Left renal cortex interstitium (tissue), 4 donors: ENCODE measurements at regions not wholly inside any gene's neighbourhood (a gene's known extent, or its start where the extent isn't known, plus 50 kb on each side); places are given as distances from the start of the nearest gene placed in this dataset.
"Not testable (repeated sequence)": the region's sequence is repeated elsewhere in the genome, so short reads cannot be mapped to it uniquely, and the experiment has no call there.

Experiments
- DNase-seq, 4 donors: peaks; one replicate each; pipeline ENCODE4 v3.0.0-alpha.2; 2013; ENCODE audit warnings: low read depth in 4 of 4, low spot score in 2 of 4, missing footprints in 1 of 4

DNA sequence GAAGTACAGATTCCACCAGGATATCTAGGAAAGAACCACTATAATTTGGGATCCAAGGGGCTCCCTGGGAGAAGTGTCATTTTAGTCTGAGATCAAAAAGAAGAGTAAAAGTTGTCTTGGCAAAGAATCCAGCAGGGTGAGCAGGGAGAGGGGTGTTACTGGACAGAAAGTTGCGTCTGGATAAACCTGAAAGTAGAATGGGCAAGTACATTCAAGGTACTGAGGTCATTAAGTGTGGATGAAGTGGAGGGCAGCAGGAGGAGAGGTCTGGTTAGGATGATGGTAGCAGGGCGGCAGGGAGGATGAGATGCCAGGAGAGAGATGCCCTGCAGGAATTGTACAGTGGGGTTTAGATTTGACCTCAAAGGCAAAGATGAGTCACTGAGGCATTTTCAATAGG, 253.3 kb downstream of the KLF13 start:
- no peak for DNase-seq

DNA sequence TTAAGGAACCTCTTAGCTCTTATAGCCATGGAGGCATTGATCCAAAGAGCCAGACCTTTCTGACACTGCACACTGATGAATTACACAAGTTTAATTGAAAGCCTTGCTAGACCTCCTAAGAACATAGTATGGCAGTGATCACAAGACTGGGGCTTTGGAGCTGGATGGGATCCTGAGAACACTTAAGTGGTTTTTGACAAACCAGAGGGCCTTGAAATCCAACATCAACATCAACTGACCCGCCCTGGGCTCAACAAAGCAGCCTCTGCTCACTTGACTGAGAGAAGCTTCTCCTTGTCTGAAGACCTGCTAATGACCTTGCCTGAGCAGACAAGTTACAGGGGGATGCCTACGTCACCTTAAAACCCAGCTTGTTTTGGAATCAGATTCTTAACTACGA, 257.6 kb downstream of the KLF13 start:
- no peak for DNase-seq

DNA sequence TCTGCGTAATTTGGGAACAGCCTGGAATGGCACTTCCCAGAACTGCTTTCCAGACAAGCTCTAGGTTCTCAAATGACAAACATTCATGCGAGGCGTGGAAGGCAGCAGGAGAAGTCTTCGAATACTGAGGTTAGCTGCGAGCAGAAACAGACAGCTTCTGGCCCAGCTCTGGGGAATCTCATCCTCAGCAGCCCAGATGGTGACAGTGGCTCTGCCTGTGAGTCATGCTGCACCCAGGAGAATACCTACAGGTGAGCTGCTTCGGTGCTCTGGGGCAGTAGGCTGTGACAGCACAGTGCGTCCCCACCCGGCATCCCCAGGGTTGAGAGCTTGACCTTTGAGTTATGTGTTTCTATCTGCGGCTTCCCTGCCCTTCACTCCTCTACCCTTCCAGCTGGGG, 258.6 kb downstream of the KLF13 start:
- no peak for DNase-seq

DNA sequence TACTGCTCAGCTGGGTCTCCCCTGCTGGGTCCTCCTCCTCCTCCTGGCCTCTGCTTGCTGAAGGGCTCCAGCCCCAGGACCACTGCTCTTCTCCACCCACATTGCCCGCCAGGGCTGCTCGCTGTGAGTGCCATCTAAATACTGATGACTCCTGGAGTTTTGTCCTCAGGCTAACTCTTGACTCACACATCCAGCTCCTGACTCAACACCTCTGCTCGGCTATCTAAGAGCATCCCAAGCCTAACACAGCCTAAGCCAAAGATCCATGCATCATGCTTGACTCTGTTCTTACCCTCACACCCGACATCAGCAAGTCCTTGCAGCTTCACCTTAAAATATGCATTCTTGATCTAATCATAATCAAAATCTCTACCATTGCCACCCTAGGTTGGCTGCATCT, 260.2 kb downstream of the KLF13 start:
- DNase-seq: no peak

DNA sequence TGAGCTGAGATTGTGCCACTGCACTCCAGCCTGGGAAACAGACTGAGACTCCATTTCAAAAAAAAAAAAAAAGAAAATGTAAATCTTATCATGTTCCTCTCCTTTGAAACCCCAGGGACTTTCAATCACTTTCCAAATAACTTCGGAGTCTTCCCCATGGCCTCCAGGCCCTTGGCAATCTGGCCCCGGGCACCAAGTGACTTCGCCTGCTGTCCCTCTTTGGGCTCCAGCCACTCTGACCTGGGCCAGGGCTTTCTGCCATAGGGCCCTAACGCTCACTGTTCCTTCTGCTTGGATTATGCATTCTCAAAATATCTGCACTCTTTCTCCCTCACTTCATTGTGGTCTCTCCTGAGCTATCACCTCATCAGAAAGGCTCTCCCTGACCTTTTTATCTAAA, 260.9 kb downstream of the KLF13 start:
- DNase-seq: no peak

DNA sequence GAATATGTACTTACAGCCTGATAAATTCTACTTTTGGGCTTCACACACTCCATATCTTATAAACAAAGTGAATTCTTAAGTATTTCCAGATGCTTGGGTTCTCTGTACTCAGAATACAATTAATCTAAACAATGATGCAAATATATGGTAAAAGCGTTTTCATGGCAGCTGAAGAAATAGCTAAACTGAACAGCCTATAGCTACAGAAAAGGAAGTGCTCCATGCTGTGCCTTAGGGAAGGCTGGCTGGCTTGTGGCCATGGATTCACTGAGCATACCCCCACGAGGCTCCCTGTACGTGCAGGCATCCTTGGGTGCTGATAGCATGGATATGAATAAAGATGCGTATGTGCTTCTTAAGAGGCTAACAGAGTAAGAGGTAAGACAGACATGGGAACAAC, 264.0 kb downstream of the KLF13 start:
- no peak for DNase-seq

DNA sequence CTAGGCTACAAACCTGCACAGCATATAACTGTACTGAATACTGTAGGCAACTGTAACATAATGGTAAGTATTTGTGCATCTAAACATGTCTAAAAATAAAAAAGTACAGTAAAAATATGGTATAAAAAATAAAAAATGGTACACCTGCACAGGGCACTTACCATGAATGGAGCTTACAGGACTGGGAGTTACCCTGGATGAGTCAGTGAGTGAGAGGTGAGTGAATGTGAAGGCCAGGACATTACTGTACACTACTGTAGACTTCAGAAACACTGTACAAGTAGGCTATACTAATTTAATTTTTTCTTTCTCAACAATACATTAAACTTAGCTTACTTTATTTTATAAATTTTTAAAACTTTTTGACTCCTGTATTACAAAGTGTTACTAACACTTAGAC, 265.3 kb downstream of the KLF13 start:
- DNase-seq: no peak

DNA sequence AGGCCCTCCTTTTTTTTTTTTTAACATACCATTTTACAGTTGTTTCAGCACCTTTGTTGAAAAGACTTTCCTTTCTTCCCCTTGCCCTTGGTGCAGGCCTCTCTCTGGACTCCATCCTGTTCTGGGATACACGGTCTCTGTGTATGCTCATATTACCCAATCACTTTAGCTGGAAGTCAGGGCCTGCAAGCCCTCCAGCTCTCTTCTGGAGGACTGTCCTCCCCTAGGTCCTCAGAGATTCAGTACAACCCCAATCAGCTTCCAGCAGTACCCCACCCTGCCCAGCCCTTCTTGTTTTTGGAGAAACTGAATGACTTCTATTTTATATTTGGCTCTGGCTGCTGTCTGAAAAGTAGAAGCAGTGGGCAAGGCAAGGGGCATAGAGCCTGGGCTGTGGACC, 270.8 kb downstream of the KLF13 start:
- no peak for DNase-seq

DNA sequence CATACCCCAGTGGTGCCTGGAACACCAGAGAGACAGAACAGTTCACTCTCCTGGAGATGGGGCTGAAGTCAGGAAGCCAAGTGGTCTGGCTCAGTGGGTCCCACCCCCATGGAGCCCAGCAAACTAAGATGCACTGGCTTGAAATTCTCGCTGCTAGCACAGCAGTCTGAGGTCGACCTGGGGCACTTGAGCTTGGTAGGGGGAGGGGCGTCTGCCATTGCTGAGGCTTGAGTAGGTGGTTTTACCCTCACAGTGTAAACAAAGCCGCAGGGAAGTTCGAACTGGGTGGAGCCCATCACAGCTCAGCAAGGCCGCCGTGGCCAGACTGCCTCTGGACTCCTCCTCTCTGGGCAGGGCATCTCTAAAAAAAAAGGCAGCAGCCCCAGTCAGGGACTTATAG, 272.0 kb downstream of the KLF13 start:
- no peak for DNase-seq

DNA sequence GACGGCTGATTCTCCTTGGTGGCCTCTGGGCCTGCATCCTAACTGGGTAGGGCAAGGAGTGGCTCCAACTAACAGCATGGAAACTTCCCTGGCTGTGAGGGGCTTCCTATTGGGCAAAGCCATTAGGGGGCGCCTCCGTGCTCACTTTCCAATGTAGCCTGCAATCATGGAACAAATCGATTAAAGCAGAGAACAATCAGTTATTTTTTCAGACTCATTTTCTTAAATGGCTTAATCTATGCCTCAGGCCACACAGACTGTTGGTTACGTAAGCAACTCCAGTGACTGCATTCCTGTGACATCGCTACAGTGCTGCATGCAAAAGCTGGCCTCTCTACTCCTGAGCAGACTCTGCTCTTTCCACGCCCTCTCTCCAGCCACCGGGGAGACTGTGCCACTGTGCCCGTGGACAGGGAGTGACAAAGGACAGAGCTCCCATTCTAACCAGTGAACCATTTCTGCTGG, 278.9 kb downstream of the KLF13 start:
- DNase-seq: no peak

DNA sequence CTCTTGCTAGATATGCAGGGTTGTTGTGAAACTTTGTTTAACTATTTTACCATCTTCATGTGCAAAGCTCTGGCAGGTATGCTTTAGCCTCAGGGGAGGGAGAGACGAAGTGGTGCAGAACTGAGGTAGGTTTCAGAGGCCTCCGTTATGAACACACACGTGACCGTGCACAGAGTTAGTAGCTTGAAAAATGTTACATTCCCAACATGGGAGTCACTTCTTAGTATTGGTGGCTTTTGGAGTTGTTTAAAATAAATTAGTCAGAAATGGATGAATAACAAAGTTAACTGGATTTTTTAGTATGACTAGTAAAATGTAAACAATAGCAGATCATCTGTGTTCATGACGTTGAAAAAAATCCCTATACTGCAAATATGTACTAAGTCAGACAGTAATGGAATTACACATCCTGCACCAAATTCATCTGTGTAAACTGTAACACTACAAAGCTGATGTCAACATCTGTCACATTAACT, 279.6 kb downstream of the KLF13 start:
- no peak for DNase-seq

DNA sequence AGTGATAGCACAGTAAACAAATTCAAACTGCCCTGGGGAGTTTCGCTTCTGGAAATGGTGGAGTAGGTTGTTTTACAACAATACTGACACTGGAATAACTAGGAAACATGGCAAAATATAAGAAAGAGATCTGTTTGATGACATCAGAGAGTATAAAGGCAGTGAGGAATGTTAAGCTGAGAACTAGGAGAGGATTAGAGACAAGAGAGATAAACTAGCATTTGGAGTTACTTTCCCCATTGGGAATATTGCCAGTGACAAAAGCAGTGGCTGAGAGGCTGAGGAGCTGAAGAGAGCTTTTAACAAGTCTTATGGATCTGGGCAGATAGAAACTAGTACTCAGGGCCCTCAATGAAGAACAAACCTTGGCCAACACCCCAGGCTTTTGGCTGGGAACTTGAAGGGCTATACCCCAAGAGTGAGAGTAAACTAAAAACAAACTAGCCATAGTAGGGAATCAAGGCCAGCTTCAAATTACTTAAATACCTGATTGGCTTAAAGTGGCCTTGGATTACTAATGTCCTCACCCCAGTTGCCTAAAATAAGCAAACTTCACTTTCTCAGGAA, 280.4 kb downstream of the KLF13 start:
- no peak for DNase-seq

DNA sequence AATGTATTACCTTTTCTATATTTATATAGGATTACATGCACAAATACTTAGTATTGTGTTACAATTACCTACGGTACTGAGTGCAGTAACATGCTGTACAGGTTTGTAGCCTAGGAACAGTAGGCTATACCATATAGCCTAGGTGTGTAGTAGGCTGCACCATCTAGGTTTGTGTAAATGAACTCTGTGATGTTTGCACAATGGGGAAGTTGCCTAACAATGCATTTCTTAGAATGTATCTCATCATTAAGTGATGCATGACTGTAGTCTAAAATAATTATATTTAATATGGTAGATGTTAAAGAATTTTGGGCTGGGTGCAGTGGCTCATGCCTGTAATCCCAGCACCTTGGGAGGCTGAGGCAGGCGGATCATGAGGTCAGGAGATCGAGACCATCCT, 281.0 kb downstream of the KLF13 start:
- DNase-seq: no peak

DNA sequence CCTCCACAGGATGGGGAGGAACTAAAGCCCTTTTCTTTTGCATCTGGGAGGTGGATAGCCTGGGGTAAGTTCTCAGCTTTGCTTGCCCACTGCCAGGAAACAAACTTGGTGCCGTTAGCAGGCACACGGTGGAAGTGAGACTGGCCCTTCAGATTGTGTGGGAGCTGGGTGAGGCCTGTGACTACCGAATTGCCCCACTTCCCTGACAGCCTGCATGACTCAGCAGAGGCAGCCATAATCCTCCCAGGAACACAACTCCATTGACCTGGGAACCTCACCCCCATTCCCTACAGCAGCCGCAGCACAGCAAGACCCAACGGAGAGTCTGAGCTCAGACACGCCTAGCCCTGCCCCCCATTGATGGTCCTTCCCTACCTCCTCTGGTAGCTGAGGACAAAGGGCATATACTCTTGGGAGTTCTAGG, 282.6 kb downstream of the KLF13 start:
- no peak for DNase-seq

DNA sequence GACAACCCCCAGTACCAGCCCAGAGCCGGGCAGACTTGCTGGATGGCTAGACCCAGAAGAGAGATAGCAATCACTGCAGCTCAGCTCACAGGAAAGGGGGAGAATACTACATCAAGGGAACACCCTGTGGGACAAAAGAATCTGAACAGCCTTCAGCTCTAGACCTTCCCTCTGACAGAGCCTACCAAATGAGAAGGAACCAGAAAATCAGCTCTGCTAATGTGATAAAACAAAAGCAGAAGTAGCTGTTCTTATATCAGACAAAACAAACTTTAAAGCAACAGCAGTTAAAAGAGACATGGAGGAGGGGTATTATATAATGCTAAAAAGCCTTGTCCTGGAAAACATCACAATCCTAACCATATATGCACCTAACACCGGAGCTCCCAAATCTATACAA, 283.3 kb downstream of the KLF13 start:
- DNase-seq: no peak

DNA sequence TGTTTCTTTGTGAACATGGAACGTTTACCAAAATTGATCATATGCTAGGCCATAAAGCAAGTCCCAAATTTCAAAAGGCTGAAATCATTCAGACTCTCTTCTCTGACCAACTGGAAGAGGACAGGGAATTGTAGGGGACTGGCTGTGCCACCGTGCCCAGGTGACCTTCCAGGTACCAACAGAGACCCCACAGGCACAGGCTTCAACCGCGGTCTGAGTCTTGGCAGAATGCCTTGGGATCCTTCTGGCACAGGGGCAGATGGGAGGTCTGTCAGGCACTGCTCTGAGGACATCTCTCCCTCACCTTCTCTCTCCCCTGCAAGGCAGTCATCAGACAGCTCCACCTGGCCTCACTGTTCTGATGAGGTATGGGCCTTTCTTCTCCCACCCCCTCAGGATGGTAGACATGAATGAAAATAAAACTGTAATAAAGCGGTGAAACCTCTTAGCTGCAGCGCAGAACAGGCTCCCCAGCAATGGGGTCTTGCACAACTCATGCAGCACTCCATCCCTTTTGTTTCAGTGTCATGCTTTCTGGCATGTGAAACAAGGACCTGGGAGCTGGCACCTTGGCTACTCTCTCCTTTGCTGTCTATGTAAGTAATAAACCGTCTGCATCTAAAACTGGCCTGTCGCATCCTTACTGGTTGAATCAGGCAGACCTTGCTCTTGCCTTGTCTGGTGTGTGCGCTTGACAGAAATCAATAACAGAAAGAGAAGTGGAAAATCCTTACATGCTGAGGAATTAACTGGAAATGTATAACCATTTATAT, 289.2 kb downstream of the KLF13 start:
- DNase-seq: no peak

DNA sequence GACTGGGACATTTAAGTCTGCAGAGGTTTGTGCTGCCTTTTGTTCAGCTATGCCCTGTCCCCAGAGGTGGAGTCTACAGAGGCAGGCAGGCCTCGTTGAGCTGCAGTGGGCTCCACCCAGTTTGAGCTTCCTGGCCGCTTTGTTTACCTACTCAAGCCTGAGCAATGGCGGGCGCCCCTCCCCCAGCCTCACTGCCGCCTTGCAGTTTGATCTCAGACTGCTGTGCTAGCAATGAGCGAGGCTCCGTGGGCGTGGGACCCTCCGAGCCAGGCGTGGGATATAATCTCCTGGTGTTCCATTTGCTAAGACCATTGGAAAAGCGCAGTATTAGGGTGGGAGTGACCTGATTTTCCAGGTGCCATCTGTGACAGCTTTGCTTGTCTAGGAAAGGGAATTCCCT, 296.7 kb downstream of the KLF13 start:
- not testable (repeated sequence) for DNase-seq

DNA sequence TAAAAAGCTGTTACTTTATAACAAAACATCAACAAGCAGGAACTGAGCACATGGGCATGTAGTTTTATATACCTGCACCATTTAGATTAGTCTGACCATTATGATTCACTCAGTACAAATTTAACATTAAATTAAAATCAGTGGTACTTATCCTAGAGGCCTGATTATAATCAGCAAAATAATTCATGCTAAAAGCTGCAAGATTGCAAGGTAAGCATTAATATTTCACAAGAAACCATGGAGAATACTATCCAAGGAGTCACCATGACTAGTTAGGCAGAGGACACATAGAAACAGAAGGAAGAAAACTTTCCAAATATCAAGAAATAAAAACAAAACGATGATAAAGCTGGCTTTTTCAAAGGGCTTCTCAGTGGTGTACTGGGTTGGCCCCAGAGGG, 297.5 kb downstream of the KLF13 start:
- not testable (repeated sequence) for DNase-seq

DNA sequence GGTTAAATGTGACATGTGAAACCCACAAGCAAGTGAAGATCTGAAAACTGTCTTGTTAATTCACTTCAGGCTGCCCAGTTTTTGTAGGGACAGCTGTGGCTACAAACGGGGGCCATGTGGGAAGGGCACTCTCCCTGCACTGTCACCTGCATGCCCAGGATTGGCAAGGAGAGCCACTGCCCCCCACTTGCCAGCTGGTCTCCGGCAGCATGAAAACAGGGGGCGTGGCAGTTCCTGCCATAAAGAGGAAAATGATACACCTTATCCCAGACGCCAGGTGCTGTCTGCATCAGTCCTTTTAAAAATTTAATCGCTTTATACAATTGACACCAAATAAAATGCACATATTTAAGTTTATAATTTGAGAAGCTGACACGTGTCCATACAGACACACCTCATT, 309.1 kb downstream of the KLF13 start:
- not testable (repeated sequence) for DNase-seq

DNA sequence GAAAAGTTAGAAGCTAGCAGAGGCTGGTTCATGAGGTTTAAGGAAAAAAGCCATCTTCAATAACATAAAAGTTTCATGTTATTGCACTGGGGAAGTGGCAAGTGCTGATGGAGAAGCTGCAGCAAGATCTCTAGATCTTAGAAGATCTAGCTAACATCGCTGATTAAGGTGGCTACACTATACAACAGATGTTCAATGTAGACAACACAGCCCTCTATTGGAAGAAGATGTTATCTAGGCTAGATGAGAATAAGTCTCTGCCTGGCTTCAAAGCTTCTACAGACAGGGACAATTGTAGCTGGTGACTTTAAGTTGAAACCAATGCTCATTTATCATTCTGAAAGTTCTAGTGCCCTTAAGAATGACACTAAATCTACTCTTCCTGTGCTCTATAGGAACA, 310.3 kb downstream of the KLF13 start:
- not testable (repeated sequence) for DNase-seq

DNA sequence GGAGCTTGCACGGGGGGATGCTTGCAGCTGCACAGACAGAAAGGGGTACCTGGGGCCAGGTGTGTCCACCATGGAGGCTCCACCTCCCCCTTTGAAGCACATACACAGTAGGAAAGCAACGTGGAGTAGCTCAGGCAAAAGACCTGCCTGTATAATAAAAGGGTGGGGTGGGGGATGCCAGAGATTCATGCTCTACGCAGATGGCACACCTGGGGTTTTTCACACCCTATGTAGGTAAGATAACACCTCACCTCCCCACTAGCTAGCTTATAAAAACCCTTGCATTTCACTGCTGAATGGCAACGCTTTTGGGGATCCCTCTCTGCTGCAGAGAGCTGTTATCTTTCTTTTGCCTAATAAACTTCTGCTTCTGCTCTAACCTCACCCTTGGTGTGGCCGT, 317.3 kb downstream of the KLF13 start:
- DNase-seq: not testable (repeated sequence)

DNA sequence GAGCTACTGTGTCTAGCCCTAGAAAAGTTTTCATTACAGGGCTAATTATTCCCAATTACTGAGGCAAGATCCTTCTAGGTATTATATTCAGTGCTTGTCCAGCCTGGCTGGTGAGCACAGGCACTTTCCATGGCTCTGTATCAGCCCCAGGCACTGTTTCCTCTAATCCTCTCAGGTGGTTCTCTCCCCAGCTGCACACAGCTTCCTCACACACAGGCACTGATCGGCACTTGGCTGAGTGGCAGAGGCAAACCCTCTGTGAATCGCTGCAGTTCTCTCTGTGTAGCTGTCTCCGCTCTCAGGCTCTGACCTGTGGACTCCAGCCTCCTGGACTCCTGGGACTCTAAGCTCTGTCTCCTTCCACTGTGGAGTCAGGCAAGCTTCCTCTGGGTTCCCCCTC, 318.1 kb downstream of the KLF13 start:
- not testable (repeated sequence) for DNase-seq
